ENCODE measurements at regions not wholly inside any gene's neighbourhood (a gene's known extent, or its start where the extent isn't known, plus 50 kb on each side); places are given as distances from the start of the nearest gene placed in this dataset.
"Not testable (repeated sequence)": the region's sequence is repeated elsewhere in the genome, so short reads cannot be mapped to it uniquely, and the experiment has no call there.

GRCh38 chr12:19921716-19922115 is 446.6 kb upstream of the PDE3A start:
- not testable (repeated sequence) for DNase-seq

- DNase-seq = no peak
These were observed 445.6 kb upstream of the PDE3A start for GRCh38 chr12:19922717-19923116.

DNA sequence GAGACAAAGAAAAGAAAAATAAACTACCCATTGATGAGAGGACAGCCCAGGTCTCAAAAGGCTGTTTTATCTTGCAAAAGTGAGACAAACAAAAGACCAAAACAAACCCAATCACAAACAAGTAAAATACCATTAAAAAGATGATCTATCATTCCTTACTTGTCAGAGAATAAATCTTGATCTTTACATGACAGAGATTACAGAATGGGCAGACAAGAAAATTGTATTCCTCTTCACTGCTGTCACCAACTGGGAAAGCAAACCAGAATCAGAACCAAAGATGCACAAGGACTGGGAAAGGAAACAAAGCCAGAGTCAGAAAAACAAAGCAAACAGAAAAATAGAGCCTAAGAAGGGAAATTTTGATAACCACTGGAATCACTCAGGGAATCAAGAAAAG is 444.0 kb upstream of the PDE3A start:
- no peak for DNase-seq

DNA sequence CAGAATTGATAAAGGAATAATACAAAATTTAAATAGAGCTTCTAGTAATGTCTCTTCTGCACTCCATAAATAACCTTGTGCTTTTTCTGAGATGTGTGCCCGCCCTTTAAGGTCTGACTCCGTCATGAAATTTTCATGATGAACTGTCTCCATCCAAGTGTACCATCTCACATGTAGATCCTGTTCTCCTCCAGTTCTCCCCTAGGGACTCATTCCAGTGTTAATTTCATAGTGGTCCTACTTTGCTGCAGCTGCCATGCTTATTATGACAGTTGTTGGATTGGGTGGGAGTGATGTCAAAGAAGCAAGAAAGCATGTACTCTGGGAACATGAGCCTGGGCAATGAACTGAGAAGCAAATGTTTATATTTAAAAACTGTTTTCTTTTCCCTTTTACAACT is 442.5 kb upstream of the PDE3A start:
- no peak for DNase-seq

GRCh38 chr12:19926266-19926665 is 442.1 kb upstream of the PDE3A start:
- DNase-seq = no peak

DNA sequence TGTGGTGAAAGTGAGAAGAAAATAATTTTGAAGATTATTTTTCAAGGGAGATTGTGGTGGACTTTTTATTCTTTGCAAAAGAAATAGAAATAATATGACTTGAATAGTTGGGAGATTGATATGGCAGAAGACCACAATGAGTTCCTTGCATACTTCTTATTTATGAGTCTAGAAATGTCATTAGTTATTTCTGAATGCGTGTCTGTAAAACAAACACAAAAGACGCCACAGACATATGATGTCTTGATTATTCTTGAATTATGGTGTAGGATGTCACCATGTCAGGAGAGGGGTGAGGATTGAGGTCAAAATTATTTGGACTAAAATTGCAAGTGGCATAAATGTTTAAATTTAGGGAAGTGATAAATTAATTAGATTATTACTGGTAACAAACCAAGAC is 440.7 kb upstream of the PDE3A start:
- DNase-seq = no peak

- no peak for DNase-seq
These were observed 435.9 kb upstream of the PDE3A start for GRCh38 chr12:19932413-19932812.

GRCh38 chr12:19933924-19934323 is 434.4 kb upstream of the PDE3A start:
- DNase-seq = no peak

- no peak for DNase-seq
These were observed 431.2 kb upstream of the PDE3A start for GRCh38 chr12:19937161-19937560.

GRCh38 chr12:19938031-19938430 is 430.3 kb upstream of the PDE3A start:
- no peak for DNase-seq

- DNase-seq = no peak
These were observed 429.8 kb upstream of the PDE3A start for GRCh38 chr12:19938491-19938890.

DNA sequence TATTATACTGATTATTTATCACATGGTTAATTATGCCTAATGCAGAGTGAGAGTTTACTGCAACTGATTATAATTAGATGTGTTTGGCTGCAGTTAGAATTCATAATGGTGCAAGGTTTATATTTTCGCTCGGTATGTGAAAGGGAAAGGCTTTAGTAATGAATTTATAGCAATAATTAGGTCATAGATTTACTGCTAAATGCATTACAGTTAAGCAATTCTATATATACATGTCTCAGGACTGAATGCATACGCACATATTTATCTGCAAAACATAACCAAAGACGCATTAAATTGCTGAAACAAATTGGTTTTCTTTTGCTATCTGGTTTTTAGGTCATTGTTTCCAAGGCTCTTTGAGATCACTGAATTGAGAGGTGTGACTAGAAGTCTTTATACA is 428.1 kb upstream of the PDE3A start:
- no peak for DNase-seq

DNA sequence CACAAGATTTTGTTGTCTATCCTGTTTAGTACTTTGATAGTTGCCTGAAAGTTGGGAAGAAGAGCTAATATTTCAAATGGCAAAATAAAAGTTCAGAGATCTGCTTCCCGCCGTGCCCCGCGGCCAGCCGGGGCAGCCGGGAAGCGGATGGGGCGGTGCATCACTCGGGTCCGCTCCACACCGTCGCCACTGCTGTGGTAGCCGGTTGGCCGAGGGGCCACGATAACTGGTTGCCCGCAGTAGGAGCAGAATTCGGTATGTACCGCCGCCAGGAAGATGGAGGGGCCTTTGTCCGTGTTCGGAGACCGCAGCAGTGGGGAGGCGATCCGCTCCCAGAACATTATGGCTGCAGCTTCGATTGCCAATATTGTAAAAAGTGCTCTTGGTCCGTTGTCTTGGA is 427.2 kb upstream of the PDE3A start:
- no peak for DNase-seq

GRCh38 chr12:19945559-19946435 is 422.5 kb upstream of the PDE3A start:
- DNase-seq = no peak

GRCh38 chr12:19946550-19946949 is 421.8 kb upstream of the PDE3A start:
- no peak for DNase-seq

GRCh38 chr12:19947344-19947743 is 421.0 kb upstream of the PDE3A start:
- DNase-seq = no peak

DNA sequence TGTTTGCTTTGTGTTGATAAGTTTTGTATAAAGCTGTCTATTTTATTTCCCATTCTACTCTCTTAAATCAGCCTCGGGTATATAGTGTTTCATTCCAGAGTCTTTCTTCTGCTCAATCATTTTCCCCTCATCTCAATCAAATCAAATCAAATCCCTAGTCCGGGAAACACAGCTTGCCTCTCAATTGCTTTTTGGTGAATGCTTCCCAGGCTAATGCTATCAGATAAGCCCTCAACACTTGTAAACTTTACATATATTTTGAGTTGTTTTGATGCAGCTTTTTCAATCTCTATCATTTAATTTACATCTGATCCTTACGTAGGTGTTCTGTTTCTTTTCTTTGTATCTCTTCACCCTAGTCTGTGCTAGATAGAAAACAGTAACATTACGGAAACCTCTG is 416.7 kb upstream of the PDE3A start:
- DNase-seq = no peak

- DNase-seq = no peak
These were observed 414.6 kb upstream of the PDE3A start for GRCh38 chr12:19953734-19954133.

DNA sequence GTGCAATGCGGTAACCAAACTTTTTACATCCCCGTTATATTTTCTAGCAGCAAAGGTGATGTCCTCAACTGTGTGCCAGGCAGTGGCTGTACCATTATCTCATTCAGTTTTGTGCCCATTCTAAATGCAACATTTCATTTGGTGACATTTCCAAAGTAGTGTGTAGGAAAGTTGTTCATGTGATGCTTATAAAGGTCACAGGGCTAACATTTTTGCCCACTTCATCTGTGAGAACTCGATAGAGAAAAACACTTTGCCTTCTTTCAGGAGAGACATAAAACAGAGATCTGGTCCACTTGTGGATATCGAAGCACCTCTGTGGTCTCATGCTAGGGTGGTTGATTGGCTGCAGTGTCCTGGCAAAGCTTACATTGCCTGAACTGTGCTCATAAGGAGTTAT is 414.2 kb upstream of the PDE3A start:
- DNase-seq = no peak

DNA sequence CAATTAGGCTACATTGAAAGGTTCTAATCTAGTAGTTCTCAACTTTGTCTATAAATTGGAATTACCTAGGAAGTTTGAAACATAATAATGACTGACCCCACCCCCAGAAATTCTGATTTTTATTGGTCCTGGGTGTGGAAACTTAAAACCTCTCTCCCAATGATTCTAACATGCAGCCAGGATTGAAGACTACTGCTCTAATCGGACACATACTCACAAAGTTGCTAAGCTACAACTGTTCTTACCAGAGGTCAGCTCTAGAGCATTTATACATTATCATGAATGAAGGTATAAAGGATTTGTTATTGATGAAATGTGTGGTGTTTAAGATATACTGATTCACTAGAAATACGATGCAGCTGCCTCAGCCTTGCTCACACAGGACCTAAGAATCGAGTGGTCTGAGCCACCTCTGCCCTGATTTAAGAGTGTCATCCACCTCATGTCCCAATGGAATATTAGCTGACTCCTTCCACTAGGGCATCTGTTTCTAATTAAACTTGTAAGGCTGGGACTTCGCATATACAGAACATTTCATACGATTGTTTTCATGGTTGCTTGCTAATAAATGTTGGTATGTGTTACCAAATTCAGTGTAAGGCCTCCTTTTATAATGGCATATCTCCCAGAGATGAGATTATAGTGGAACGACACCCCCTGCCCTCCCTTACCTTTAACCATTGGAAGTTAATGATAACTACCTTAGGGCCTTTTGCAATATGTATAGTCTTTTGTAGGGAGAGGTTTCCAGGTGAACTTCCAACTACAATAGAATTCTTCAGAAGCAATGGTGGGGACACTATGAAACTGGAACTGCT is 410.8 kb upstream of the PDE3A start:
- no peak for DNase-seq

GRCh38 chr12:19958389-19958788 is 409.9 kb upstream of the PDE3A start:
- DNase-seq = no peak

GRCh38 chr12:19959353-19959752 is 409.0 kb upstream of the PDE3A start:
- no peak for DNase-seq

- no peak for DNase-seq
These were observed 407.8 kb upstream of the PDE3A start for GRCh38 chr12:19960527-19960926.

GRCh38 chr12:19962192-19962591 is 406.1 kb upstream of the PDE3A start:
- no peak for DNase-seq
